GM19324 (cell line): ENCODE measurements at regions not wholly inside any gene's neighbourhood (a gene's known extent, or its start where the extent isn't known, plus 50 kb on each side); places are given as distances from the start of the nearest gene placed in this dataset.
"Not testable (repeated sequence)": the region's sequence is repeated elsewhere in the genome, so short reads cannot be mapped to it uniquely, and the experiment has no call there.

Experiments used
- ATAC-seq: cut with Tn5 transposase; IDR thresholded peaks from one replicate; pipeline ENCODE4 v1.9.1; 2021; ENCODE audit warnings: mild to moderate bottlenecking, moderate library complexity; ENCODE audit not compliant: unreplicated experiment, low FRiP score

DNA sequence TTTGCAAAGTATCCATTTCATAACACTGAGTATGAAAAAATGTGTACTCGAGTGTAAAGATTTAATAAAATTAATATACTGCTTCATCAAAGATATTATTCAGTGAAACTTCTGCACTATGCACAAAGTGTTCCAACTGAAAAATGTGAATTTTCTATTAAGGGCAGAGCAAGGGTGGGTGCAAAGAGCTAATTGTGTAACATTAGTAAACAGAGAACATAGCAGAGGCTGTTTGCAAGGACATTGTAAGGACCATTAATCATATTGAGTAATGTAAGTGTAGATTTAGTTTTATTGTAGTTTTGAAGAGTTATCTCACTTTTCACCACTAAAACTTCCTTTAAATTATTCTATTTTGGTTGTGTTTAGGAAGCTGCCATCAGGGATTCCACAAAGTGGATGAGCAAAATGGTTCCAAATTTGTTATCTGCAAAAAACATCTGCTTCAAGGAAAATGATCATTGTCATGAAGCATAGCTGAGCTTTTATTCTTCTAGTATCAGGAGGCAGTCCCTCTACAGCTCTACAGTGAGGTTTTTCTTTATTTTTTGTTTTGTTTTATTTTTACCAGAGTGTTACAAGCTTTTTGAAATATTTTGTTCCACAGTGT, 1375.4 kb downstream of the SLITRK1 start:
- ATAC-seq: no peak

DNA sequence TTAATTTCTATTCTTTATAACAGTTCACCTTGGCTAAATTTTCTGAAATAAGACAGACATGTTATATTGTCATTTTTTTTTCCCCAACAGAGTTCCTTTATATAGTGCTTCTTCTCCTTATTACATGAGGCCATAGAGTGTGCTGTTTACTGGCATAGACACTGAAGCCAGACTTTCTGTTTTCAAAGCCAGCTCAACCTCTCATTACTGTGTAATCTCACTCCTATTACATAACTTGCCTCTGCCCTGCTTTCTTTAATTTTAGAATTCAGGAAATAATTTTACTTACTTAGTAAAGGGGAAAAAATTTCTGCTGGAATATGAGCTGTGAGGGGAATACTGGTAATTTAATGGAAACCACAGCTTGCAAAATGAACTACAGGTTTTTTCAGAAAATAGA, 1380.4 kb downstream of the SLITRK1 start:
- no peak for ATAC-seq

DNA sequence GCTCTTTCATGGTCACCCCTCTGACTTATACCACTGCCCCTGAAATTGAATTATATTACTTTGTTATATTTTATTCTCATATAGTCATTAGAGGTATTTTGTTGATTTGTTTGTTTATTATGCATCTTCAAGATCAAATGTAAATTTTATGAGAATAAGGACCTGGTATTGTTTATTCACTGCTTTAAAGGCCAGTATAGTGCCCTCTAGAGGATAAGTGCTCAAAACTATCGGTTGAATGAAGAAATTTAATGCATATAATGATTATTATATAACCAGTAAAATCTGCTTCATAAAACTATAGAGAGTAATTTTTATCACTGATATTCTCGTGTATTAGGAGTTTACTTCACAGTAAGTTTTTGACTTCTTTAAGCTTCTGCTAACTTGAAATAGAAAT, 1401.9 kb downstream of the SLITRK1 start:
- ATAC-seq: no peak

GRCh38 chr13:82477436-82477835, 1404.8 kb downstream of the SLITRK1 start:
- ATAC-seq: no peak

- ATAC-seq: no peak
These were observed 1414.6 kb downstream of the SLITRK1 start for GRCh38 chr13:82467626-82468025.

DNA sequence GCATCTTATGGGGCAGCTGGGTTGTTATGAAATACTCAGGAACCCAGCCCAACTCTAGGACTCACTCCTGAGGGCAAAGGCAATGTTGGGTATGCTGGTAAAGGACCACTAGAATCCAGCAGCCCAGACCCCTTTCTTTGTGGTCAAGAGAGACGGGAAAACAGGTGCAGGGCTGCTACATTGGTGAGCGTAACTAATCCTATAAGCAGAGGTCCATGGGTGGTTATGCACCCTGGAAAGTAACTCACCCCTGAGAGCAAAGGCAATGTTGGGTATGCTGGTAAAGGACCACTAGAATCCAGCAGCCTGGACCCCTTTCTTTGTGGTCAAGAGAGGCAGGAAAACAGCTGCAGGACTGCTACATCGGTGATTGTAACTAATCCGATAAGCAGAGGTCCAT, 1422.7 kb downstream of the SLITRK1 start:
- ATAC-seq: not testable (repeated sequence)

- no peak for ATAC-seq
These were observed 1424.1 kb downstream of the SLITRK1 start for GRCh38 chr13:82458169-82458568.

GRCh38 chr13:82457548-82457947, 1424.7 kb downstream of the SLITRK1 start:
- ATAC-seq: not testable (repeated sequence)

DNA sequence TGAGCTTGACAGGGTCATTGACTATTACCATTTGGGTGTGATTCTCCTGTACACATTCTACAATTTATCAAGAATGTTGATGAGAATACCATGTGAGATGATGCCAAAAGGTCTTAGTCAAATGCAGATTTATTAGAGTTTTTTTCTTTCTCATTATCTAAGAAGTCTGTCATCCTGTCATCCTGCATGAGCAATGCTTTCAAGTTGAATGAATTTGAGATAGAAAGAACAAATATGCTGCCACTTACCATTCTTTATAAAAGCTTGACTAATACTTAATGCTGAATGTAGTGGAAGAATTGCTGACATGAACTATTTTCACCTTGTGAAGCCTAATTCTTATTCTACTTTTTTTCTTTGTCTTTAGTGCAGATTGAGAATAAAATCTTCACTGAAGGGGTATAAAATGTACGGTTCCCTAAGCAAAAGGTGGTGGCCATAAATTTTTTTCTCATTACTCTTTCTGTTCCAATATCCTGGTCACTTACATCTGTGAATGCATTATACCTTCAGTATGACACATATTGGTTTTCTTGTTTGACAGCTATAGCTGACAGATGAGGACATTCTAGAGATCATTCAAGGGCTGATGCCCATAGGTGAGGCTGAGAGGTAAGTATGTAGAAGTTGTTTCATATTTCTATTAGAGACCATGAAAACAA, 1434.7 kb downstream of the SLITRK1 start:
- no peak for ATAC-seq

DNA sequence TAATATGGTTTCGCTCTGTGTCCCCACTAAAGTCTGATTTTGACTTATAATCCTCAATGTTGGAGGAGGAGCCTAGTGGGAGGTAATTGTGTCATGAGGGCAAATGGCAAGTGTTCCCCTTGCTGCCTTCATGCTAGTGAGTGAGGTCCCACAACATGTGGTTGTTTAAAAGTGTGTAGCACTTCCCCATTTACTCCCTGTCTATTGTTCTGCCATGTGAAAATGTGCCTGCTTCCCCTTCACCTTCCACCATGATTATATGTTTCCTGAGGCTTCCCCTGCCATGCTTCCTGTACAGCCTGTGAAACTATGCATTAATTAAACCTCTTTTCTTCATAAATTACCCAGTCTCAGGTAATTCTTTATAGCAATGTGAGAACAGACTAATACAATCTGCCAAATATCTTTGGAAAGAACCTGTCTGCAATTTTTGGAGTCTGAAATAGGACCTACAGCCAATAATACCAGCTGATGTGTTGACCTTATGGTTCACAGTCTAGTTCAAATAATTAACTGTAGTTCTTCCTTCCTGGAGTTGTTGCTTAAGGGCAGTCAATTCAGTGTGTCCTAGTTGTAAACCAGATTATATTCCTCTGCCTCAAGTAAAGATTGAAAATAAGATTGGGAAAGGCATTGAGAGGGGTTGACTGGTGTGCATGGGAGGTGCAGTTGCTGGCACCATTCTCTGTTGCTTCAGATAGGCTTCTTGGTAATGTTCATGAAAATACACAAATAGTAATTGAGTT, 1442.9 kb downstream of the SLITRK1 start:
- ATAC-seq: no peak

DNA sequence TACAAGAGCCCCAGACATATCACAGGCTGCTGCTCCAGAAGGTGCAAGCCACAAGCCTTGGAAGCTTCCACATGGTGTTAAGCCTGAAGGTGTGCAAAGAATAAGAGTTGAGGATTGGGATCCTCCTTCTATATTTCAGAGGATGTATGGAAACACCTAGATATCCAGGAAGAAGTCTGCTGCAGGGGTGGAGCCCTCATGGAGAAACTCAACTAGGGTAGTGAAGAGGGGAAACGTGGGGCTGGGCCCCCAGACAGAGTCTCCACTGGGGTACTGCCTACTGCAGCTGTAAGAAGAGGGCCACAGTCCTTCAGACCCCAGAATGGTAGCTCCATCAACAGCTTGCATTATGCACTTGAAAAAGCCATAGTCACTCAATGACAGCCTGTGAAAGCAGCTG, 1444.0 kb downstream of the SLITRK1 start:
- ATAC-seq: no peak

- ATAC-seq: no peak
These were observed 1446.1 kb downstream of the SLITRK1 start for GRCh38 chr13:82436099-82436585.

DNA sequence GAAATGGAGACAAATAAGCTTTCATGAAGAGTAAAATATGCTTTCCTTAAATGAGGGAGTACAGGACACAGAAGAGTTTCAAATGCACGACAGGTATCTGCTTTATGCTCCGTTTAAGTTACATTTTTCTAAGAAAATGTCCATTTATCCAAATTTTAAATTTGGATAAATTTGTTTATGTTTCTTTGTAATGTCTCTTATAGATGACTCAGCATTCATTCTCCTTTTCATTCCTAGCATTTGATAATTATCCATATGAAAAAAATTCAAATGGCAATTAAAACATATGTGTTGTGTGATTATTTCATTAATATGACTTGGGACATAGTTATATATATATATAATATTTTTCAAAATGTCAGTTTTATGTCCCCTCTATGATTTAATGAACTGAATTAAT, 1449.3 kb downstream of the SLITRK1 start:
- ATAC-seq: no peak

GRCh38 chr13:82412749-82413148, 1469.5 kb downstream of the SLITRK1 start:
- ATAC-seq: no peak

DNA sequence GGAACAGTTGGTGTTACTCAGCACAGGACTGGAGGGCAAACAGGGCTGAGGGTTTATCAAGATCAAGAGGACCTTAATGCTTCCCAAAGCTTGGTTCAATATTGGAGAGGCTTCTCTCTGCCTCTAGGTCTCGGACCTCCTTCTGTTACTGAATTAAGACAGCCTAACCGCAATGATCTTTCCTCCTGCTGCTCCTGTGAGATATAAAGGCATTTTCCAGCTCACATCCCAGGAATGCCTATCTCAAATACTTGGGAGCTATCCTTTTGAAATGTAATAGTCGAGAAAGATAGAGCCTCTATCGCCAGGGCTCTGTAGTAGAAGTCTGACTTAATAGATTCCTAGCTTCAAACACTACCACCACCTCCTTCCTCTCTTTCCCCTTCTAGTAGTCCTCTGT, 1475.0 kb downstream of the SLITRK1 start:
- no peak for ATAC-seq

DNA sequence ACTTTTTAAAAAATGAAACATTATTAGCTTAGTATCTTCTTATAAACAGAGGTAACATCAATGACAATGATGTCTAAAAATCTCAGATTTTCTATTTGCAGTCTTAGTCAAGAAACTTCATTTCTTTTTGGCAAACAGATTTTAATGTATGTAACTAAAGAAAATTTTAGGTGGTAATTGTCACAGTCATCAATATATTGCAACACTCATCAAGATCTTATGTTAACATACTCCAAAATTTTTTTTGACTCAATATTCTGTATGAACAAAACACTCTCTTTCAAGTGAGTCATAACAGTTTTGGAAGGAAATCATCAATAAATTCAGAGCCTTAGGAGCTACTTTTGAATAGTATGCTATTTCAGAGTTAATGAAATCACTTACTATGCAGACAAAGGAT, 1507.6 kb downstream of the SLITRK1 start:
- no peak for ATAC-seq

GRCh38 chr13:82370316-82370715, 1512.0 kb downstream of the SLITRK1 start:
- no peak for ATAC-seq

- no peak for ATAC-seq
These were observed 1517.7 kb downstream of the SLITRK1 start for GRCh38 chr13:82364525-82364924.

DNA sequence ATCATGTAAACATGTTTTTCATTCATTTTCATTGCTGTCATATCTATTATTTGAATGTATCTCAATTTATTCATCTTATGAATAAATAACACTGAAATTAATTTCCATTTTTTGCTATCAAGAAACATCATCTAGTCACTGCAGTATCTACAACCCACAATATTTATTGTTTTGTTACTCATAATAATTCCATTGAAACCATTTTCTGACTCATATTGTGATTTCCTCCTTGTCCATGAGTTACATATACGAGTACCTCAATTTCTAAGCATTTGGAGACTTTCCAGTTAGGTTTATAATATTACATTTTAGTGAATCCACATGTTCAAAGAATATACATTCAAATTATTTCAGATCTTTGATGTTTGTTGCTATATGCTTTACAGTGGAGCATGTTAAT, 1524.0 kb downstream of the SLITRK1 start:
- ATAC-seq: no peak

DNA sequence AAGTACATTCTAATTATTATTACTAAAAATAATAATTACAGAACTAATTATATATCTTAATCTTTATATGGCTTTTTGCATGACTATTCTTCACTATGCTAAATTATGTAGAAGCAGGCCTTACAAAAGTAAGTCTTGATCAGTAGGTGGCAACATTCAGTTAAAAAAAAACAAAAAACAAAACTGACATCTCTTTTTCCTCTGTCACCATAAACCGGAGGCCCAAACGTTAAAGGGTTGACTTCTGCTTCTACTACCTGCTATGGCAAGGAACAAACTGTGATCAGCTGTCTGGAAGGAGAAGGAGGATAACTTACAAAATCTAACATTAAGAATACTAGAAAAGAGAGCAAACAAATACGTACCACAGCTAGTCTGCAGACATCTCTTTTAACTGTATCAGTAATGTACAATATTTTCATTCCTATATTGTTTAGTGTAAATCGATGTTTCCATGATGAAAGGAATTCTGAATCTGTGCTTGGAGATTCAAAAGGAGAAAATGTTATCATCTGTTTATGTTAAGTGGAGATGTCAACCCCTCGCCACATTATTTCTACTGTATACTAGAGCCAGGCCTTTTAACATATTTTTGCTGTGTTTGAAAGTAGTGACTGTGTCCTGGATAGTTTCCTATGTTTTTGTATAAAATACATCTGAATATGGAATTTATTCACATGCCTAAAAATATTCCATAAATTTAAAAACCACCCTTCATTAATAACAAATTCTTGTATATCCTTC, 1525.4 kb downstream of the SLITRK1 start:
- no peak for ATAC-seq

GRCh38 chr13:82344867-82345266, 1537.4 kb downstream of the SLITRK1 start:
- ATAC-seq: no peak
